ENCODE measurements at regions not wholly inside any gene's neighbourhood (a gene's known extent, or its start where the extent isn't known, plus 50 kb on each side); places are given as distances from the start of the nearest gene placed in this dataset.
A peak's percentile ranks its signal among the peaks of the same experiment; 100 is the strongest.

DNA sequence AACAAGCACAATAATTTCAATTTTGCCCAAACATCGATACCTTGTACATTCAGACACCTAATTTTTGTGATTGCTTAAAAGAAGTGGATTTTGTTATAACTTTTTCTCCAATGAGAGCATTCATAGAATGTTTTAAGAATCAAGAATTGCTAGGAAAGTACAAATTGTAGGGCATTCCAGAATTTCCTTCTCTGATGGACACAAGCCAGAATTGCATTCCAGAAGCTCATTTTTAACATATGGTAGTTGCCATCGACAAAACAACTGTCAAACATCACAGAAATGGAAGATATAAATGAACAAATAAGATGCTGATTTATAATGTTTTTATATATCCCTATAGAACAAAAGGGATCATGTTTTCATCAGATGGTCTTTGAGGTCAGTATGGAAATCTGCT is 258.4 kb upstream of the NPVF start:
- no peaks in the 10 kb centered on the region for H3K9me3 ChIP-seq
- no peaks in the 10 kb centered on the region for H3K36me3 ChIP-seq
- TF ChIP-seq, protein P1, sequence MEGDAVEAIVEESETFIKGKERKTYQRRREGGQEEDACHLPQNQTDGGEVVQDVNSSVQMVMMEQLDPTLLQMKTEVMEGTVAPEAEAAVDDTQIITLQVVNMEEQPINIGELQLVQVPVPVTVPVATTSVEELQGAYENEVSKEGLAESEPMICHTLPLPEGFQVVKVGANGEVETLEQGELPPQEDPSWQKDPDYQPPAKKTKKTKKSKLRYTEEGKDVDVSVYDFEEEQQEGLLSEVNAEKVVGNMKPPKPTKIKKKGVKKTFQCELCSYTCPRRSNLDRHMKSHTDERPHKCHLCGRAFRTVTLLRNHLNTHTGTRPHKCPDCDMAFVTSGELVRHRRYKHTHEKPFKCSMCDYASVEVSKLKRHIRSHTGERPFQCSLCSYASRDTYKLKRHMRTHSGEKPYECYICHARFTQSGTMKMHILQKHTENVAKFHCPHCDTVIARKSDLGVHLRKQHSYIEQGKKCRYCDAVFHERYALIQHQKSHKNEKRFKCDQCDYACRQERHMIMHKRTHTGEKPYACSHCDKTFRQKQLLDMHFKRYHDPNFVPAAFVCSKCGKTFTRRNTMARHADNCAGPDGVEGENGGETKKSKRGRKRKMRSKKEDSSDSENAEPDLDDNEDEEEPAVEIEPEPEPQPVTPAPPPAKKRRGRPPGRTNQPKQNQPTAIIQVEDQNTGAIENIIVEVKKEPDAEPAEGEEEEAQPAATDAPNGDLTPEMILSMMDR (IDR thresholded peaks at IDR 0.05) = no peak
- H3K27me3 ChIP-seq = no peaks in the 10 kb centered on the region
- no peak overlapping the region for H3K27ac ChIP-seq
- no peaks in the 10 kb centered on the region for H3K4me1 ChIP-seq (ENCODE audit: control insufficient read depth in 1 of 2, insufficient read depth in 1 of 2, low read depth in 1 of 2, low read length in 1 of 2)
- H3K4me3 ChIP-seq (ENCODE audit: low read depth in 1 of 2, low read length in 1 of 2) = no peak overlapping the region

DNA sequence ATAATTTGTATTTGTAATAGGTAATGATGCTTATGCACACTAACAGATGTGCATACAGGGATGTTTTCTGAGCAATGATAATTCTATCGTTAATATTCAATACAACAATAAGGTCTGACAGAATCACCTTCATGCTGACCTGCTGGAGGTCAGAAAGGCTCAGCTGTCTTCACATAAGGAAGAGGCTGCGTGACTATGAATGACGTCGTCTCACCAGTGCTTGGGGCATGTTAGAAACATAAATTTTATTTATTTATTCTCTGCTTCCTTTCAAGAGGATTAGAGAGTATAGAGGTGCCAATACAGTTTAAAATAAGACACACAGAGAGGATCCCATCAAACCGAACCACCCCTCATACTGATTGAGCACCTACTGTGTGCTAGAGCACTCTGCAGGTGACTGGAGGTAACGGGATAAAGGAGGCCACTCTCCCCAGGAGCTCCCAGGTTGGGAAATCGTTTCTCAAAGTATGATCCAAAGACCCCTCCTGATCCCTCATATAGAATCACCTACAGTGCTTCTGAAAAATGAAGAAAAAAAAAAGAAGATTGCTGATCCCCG is 265.6 kb upstream of the NPVF start:
- no peaks in the 10 kb centered on the region for H3K9me3 ChIP-seq
- no peak overlapping the region for H3K4me3 ChIP-seq (ENCODE audit: low read depth in 1 of 2, low read length in 1 of 2)
- no peaks in the 10 kb centered on the region for H3K36me3 ChIP-seq
- H3K4me1 ChIP-seq (ENCODE audit: control insufficient read depth in 1 of 2, insufficient read depth in 1 of 2, low read depth in 1 of 2, low read length in 1 of 2) = peaks cover 3 to 5% of the 10 kb centered on the region in 2 experiments
- TF ChIP-seq, protein P1 (IDR thresholded peaks at IDR 0.05) = no peak
- H3K27me3 ChIP-seq = no peaks in the 10 kb centered on the region
- no peak overlapping the region for H3K27ac ChIP-seq

DNA sequence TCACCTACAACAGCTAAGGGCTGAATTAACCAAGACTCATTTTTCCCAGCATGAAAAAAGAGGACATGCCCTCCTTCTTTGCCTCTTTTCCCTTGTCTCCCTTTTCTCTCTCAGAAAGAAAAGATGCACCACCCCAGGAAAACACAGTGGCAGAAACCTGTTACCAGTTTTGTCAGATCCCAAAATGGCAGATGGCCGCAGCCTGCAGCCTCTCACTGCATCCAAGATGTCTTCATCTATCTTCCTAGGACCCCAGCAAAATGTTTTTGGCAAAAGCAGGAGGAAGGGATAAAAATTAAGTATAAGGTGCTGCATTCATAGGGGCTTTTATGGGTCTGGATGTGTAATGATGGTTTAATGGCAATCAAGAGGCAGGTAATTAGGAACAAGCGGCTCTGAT is 266.6 kb upstream of the NPVF start:
- H3K9me3 ChIP-seq = no peaks in the 10 kb centered on the region
- H3K36me3 ChIP-seq = no peaks in the 10 kb centered on the region
- H3K4me1 ChIP-seq (ENCODE audit: control insufficient read depth in 1 of 2, insufficient read depth in 1 of 2, low read depth in 1 of 2, low read length in 1 of 2) = peaks cover 3 to 5% of the 10 kb centered on the region in 2 experiments
- no peaks in the 10 kb centered on the region for H3K27me3 ChIP-seq
- TF ChIP-seq, protein P1 (IDR thresholded peaks at IDR 0.05) = no peak
- no peak overlapping the region for H3K27ac ChIP-seq
- H3K4me3 ChIP-seq (ENCODE audit: low read depth in 1 of 2, low read length in 1 of 2) = no peak overlapping the region

- Histone ChIP-seq H3K27me3 (no peaks in the 10 kb centered on the region), H3K4me3 (ENCODE audit: low read depth in 1 of 2, low read length in 1 of 2) (no peak overlapping the region), H3K27ac (peak overlapping the region; percentile 64), H3K36me3 (no peaks in the 10 kb centered on the region), H3K4me1 (ENCODE audit: control insufficient read depth in 1 of 2, insufficient read depth in 1 of 2, low read depth in 1 of 2, low read length in 1 of 2) (peaks cover 3 to 5% of the 10 kb centered on the region in 2 experiments), H3K9me3 (no peaks in the 10 kb centered on the region)
- TF ChIP-seq, protein P1 (IDR thresholded peaks at IDR 0.05) = no peak
Observed at GRCh38 chr7:25495342-25496250, 267.3 kb upstream of the NPVF start.

DNA sequence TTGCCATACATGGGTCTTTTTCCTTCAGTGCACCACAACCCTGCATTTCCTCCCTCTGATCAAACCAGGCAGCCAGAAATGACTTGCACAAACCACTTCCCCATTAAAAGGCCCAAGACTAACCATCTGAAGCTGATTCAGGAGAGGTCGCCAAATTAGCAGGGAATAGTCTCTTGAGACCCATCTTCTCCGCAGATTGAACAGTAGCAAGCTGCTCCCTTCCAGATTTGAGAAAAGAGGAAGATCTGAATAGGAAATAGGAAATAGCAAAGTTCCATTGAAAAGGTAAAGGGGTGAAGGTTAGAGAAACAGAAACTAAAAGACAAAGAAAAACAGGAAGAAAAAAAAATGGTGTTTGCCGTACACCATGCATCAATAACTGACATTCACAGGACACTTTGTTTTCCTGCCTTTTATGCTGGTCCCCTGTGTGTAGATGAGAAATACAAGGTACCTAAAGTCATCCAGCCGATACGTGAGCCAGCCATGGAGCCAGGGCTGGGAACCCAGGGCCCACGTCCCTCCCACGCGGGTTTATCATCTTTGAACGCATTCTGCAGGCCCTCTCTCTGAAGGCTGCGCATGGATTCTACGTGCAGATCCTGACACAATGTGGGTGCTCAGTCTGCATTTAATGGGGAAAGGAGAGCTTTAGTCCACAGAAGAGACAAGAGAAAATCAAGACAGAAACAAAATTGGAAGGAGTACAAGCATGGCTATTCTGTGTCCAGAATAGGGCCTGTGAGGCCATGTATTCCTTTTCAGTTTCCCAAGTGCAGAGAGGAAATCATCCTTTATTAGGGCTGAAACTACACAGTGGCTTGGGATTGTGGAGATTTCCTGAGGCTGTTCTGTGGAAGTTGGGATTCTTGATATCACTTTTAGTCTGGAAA is 268.4 kb upstream of the NPVF start:
- TF ChIP-seq, protein P1 (IDR thresholded peaks at IDR 0.05) = no peak
- H3K4me3 ChIP-seq (ENCODE audit: low read depth in 1 of 2, low read length in 1 of 2) = peak overlapping the region; percentile 32 to 46
- H3K27me3 ChIP-seq = no peaks in the 10 kb centered on the region
- no peaks in the 10 kb centered on the region for H3K9me3 ChIP-seq
- peak overlapping the region; percentile 64 for H3K27ac ChIP-seq
- no peaks in the 10 kb centered on the region for H3K36me3 ChIP-seq
- H3K4me1 ChIP-seq (ENCODE audit: control insufficient read depth in 1 of 2, insufficient read depth in 1 of 2, low read depth in 1 of 2, low read length in 1 of 2) = peaks cover 3 to 5% of the 10 kb centered on the region in 2 experiments

Measured in neutrophil (primary cell).